ENCODE measurements at regions not wholly inside any gene's neighbourhood (a gene's known extent, or its start where the extent isn't known, plus 50 kb on each side); places are given as distances from the start of the nearest gene placed in this dataset.

DNA sequence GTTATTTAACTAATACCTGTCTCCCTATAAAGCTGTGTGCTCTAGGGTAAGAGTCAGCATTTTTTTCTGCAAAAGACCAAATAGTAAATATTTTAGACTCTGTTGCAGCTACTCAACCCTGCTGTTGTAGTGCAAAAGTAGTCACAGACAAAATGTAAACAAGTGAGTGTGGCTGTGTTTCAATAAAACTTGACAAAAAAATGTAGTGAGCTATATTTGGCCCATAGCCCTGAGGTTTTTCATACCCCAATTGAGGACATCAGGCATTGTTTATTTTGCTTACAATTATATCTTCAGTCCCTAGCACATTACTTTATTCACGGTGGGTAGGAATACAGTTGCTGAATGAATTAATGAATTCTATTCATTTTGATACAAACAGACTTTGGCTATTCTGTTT is 58.7 kb upstream of the TBC1D5 start:
- TF ChIP-seq EZH2 (IDR thresholded peaks at IDR 0.05; ENCODE audit: borderline replicate concordance, low read length) (no peak), CTCF (conservative IDR thresholded peaks at IDR 0.05 in 1 of 2, IDR thresholded peaks at IDR 0.05 in 1 of 2; ENCODE audit: extremely low read depth in 1 of 2, insufficient read depth in 1 of 2, low read depth in 1 of 2, low read length in 2 of 2) (no peak)
